KG1 (cell line): ENCODE measurements at regions not wholly inside any gene's neighbourhood (a gene's known extent, or its start where the extent isn't known, plus 50 kb on each side); places are given as distances from the start of the nearest gene placed in this dataset.
A peak's percentile ranks its signal among the peaks of the same experiment; 100 is the strongest.
"Not testable (repeated sequence)": the region's sequence is repeated elsewhere in the genome, so short reads cannot be mapped to it uniquely, and the experiment has no call there.

Experiments used
- DNase-seq: peaks from one replicate; lab custom pipeline; 2025; lab: John Stamatoyannopoulos, UW

GRCh38 chr3:40645883-40646282 lies 121.1 kb downstream of the ZNF621 start:
- DNase-seq, result no peak

GRCh38 chr3:40649346-40649745 lies 124.6 kb downstream of the ZNF621 start:
- DNase-seq, result no peak

GRCh38 chr3:40652072-40652471 lies 127.3 kb downstream of the ZNF621 start:
- DNase-seq, result no peak

GRCh38 chr3:40653001-40653400 lies 128.2 kb downstream of the ZNF621 start:
- no peak for DNase-seq

- no peak for DNase-seq
Measured at GRCh38 chr3:40653878-40654277, 129.1 kb downstream of the ZNF621 start.

GRCh38 chr3:40655551-40655950 lies 130.8 kb downstream of the ZNF621 start:
- no peak for DNase-seq

- DNase-seq, result no peak
Measured at GRCh38 chr3:40657623-40658022, 132.9 kb downstream of the ZNF621 start.

- DNase-seq, result no peak
Measured at GRCh38 chr3:40658305-40658704, 133.5 kb downstream of the ZNF621 start.

- no peak for DNase-seq
Measured at GRCh38 chr3:40660554-40660953, 135.8 kb downstream of the ZNF621 start.

GRCh38 chr3:40661284-40661683 lies 136.5 kb downstream of the ZNF621 start:
- DNase-seq, result no peak

- DNase-seq, result no peak
Measured at GRCh38 chr3:40663280-40663679, 138.5 kb downstream of the ZNF621 start.

- no peak for DNase-seq
Measured at GRCh38 chr3:40669176-40669575, 144.4 kb downstream of the ZNF621 start.

GRCh38 chr3:40672861-40673260 lies 148.1 kb downstream of the ZNF621 start:
- DNase-seq, result no peak

- DNase-seq, result no peak
Measured at GRCh38 chr3:40677321-40677720, 152.6 kb downstream of the ZNF621 start.

GRCh38 chr3:40677749-40678148 lies 153.0 kb downstream of the ZNF621 start:
- no peak for DNase-seq

- no peak for DNase-seq
Measured at GRCh38 chr3:40679290-40679689, 154.5 kb downstream of the ZNF621 start.

GRCh38 chr3:40680685-40681657 lies 156.2 kb downstream of the ZNF621 start:
- no peak for DNase-seq

- DNase-seq, result no peak
Measured at GRCh38 chr3:40681658-40682055, 156.9 kb downstream of the ZNF621 start.

- DNase-seq, result no peak
Measured at GRCh38 chr3:40689837-40690236, 165.1 kb downstream of the ZNF621 start.

- peak; percentile 36 for DNase-seq
Measured at GRCh38 chr3:40690749-40691451, 166.1 kb downstream of the ZNF621 start.

- no peak for DNase-seq
Measured at GRCh38 chr3:40691452-40691861, 166.7 kb downstream of the ZNF621 start.

GRCh38 chr3:40695848-40696247 lies 171.1 kb downstream of the ZNF621 start:
- no peak for DNase-seq

GRCh38 chr3:40698611-40699010 lies 173.9 kb downstream of the ZNF621 start:
- DNase-seq, result not testable (repeated sequence)
